Hematopoietic multipotent progenitor cell treated with erythropoietin and hydrocortisone succinate and interleukin-3 and kit ligand, for 4 days (in vitro differentiated cells): ENCODE measurements at regions not wholly inside any gene's neighbourhood (a gene's known extent, or its start where the extent isn't known, plus 50 kb on each side); places are given as distances from the start of the nearest gene placed in this dataset.

Experiments
- DNase-seq: peaks from one replicate; pipeline ENCODE4 v3.0.0-alpha.2; 2015

DNA sequence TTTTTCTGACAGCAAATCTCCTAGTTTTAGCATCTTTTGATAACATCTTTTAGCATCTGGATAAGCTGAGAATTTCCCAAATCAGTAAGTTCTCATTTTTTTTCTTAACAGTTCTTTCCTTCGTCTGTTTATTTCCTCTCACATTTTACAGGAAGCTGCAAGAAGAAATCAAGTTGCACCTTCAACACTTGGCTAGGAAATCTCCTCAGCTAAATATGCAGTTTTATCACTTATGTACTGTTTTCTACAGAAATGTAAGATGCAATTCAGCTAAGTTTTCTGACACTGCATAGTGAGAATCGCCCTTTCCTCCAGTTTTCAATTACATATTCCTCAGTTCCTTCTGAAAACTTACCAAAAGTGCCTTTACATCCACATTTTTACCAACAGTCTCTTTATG is 59.0 kb upstream of the MSX2 start:
- DNase-seq = no peak

DNA sequence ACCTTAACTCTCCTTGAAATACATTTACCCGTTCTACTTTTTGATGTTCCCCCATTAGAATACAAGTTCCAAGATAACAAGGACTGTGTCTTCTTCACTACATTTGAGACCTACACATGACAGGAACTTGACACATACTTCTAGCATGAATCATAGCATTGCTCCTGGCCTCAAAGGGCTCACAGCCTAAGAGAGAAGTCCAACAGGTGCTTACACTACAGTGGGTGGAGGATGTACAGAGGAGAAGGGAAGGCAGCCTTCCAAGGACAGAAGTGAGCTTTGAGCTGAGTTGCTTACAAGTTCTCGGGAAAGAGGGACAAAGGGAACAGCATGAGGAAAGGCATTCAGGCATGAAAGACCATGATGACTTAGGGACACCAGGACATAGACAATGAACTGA is 56.9 kb upstream of the MSX2 start:
- no peak for DNase-seq

GRCh38 chr5:174668349-174668748 is 56.0 kb upstream of the MSX2 start:
- no peak for DNase-seq
